ENCODE measurements at regions not wholly inside any gene's neighbourhood (a gene's known extent, or its start where the extent isn't known, plus 50 kb on each side); places are given as distances from the start of the nearest gene placed in this dataset.
"Not testable (repeated sequence)": the region's sequence is repeated elsewhere in the genome, so short reads cannot be mapped to it uniquely, and the experiment has no call there.

- no peaks in the 10 kb centered on the region for H3K9me3 ChIP-seq
- no peaks in the 10 kb centered on the region for H3K27me3 ChIP-seq (replicated peaks; ENCODE audit: control insufficient read depth, insufficient read depth, low read length)
- intact Hi-C loops (cut with micrococcal nuclease; ENCODE audit: unreplicated experiment) = no loop called here
- BruUV-seq (replicated peaks) = no TSS peak
- Mint-ChIP-seq H3K9me3 (ENCODE audit: unreplicated experiment) (no peaks in the 10 kb centered on the region), H3K4me1 (ENCODE audit: low read depth, unreplicated experiment) (no peaks in the 10 kb centered on the region), H3K27ac (ENCODE audit: unreplicated experiment) (no peak overlapping the region), H3K27me3 (ENCODE audit: insufficient read depth, unreplicated experiment) (no peaks in the 10 kb centered on the region), H3K4me3 (ENCODE audit: unreplicated experiment) (no peak overlapping the region), H3K36me3 (ENCODE audit: insufficient read depth, unreplicated experiment) (no peaks in the 10 kb centered on the region)
- TF ChIP-seq, protein P1, sequence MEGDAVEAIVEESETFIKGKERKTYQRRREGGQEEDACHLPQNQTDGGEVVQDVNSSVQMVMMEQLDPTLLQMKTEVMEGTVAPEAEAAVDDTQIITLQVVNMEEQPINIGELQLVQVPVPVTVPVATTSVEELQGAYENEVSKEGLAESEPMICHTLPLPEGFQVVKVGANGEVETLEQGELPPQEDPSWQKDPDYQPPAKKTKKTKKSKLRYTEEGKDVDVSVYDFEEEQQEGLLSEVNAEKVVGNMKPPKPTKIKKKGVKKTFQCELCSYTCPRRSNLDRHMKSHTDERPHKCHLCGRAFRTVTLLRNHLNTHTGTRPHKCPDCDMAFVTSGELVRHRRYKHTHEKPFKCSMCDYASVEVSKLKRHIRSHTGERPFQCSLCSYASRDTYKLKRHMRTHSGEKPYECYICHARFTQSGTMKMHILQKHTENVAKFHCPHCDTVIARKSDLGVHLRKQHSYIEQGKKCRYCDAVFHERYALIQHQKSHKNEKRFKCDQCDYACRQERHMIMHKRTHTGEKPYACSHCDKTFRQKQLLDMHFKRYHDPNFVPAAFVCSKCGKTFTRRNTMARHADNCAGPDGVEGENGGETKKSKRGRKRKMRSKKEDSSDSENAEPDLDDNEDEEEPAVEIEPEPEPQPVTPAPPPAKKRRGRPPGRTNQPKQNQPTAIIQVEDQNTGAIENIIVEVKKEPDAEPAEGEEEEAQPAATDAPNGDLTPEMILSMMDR (IDR thresholded peaks at IDR 0.05; ENCODE audit: insufficient read depth in 1 of 2, low read depth in 1 of 2, low read length in 1 of 2, severe bottlenecking in 1 of 2, unreplicated experiment in 1 of 2) = no peak
- ChIA-PET CTCF (no interaction called here), POLR2A (no interaction called here)
- H3K4me3 ChIP-seq (ENCODE audit: low read depth, low read length) = no peak overlapping the region
- H3K4me1 ChIP-seq = no peaks in the 10 kb centered on the region
- H3K36me3 ChIP-seq (ENCODE audit: control insufficient read depth, insufficient read depth, low read length) = no peaks in the 10 kb centered on the region
- DNase-seq = no peak
Measured at GRCh38 chr6:141513830-141514229, 618.9 kb upstream of the GJE1 start.

DNA sequence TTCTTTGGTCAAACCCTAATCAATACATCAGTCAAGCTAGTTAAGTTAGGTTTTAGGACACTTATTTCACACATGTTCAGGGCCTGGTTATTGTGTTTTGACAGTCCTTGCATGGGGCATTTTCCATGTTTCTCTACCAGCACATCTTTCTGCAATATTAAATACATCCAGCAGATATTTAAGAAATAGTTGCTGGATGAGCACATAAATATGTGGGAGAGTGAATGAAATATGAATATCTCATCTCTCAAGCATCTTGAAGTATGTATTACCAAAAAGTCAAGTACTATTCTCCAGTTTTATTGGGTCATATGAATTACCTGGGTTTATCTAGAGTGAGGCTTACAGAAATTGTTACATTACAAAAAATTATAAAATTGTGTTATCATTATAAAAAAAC lies 621.9 kb upstream of the GJE1 start:
- Mint-ChIP-seq H3K36me3 (ENCODE audit: insufficient read depth, unreplicated experiment) (no peaks in the 10 kb centered on the region), H3K27me3 (ENCODE audit: insufficient read depth, unreplicated experiment) (no peaks in the 10 kb centered on the region), H3K4me1 (ENCODE audit: low read depth, unreplicated experiment) (no peaks in the 10 kb centered on the region), H3K4me3 (ENCODE audit: unreplicated experiment) (no peak overlapping the region), H3K9me3 (ENCODE audit: unreplicated experiment) (peaks cover 10% of the 10 kb centered on the region), H3K27ac (ENCODE audit: unreplicated experiment) (no peak overlapping the region)
- no peaks in the 10 kb centered on the region for H3K36me3 ChIP-seq (ENCODE audit: control insufficient read depth, insufficient read depth, low read length)
- intact Hi-C loops (cut with micrococcal nuclease; ENCODE audit: unreplicated experiment) = no loop called here
- no peaks in the 10 kb centered on the region for H3K27me3 ChIP-seq (replicated peaks; ENCODE audit: control insufficient read depth, insufficient read depth, low read length)
- no peak for DNase-seq
- no peaks in the 10 kb centered on the region for H3K4me1 ChIP-seq
- ChIA-PET CTCF (no interaction called here), POLR2A (no interaction called here)
- H3K9me3 ChIP-seq = no peaks in the 10 kb centered on the region
- H3K4me3 ChIP-seq (ENCODE audit: low read depth, low read length) = no peak overlapping the region
- TF ChIP-seq, protein P1 (IDR thresholded peaks at IDR 0.05; ENCODE audit: insufficient read depth in 1 of 2, low read depth in 1 of 2, low read length in 1 of 2, severe bottlenecking in 1 of 2, unreplicated experiment in 1 of 2) = no peak
- BruUV-seq (replicated peaks) = no TSS peak

- H3K27me3 ChIP-seq (replicated peaks; ENCODE audit: control insufficient read depth, insufficient read depth, low read length); H3K36me3 Mint-ChIP-seq (ENCODE audit: insufficient read depth, unreplicated experiment); BruUV-seq (replicated peaks); DNase-seq; CTCF ChIA-PET; H3K36me3 ChIP-seq (ENCODE audit: control insufficient read depth, insufficient read depth, low read length); H3K4me1 ChIP-seq; H3K27me3 Mint-ChIP-seq (ENCODE audit: insufficient read depth, unreplicated experiment); H3K4me3 ChIP-seq (ENCODE audit: low read depth, low read length); POLR2A ChIA-PET; intact Hi-C loops (cut with micrococcal nuclease; ENCODE audit: unreplicated experiment); H3K4me1 Mint-ChIP-seq (ENCODE audit: low read depth, unreplicated experiment); H3K9me3 ChIP-seq; H3K27ac Mint-ChIP-seq (ENCODE audit: unreplicated experiment); H3K4me3 Mint-ChIP-seq (ENCODE audit: unreplicated experiment): not testable (repeated sequence)
- peaks cover 22% of the 10 kb centered on the region for H3K9me3 Mint-ChIP-seq (ENCODE audit: unreplicated experiment)
Measured at GRCh38 chr6:141506062-141506461, 626.7 kb upstream of the GJE1 start.

DNA sequence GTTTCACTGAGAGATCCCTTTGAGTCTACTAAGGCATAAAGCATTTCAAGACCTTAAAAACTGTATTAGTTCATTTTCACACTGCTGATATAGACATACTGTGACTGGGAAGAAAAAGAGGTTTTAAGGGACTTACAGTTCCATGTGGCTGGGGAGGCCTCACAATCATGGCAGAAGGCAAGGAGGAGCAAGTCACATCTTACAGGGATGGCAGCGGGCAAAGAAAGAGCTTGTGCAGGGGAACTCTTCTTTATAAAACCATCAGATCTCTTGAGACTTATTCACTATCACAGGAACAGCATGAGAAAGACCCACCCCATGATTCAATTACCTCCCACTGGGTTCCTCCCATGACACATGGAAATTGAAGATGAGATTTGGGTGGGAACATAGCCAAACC lies 628.4 kb upstream of the GJE1 start:
- POLR2A ChIA-PET; H3K27ac Mint-ChIP-seq (ENCODE audit: unreplicated experiment); H3K27me3 ChIP-seq (replicated peaks; ENCODE audit: control insufficient read depth, insufficient read depth, low read length); H3K27me3 Mint-ChIP-seq (ENCODE audit: insufficient read depth, unreplicated experiment); H3K4me3 ChIP-seq (ENCODE audit: low read depth, low read length); H3K4me3 Mint-ChIP-seq (ENCODE audit: unreplicated experiment); H3K36me3 ChIP-seq (ENCODE audit: control insufficient read depth, insufficient read depth, low read length); DNase-seq; intact Hi-C loops (cut with micrococcal nuclease; ENCODE audit: unreplicated experiment); H3K4me1 Mint-ChIP-seq (ENCODE audit: low read depth, unreplicated experiment); BruUV-seq (replicated peaks); H3K9me3 ChIP-seq; H3K4me1 ChIP-seq; H3K36me3 Mint-ChIP-seq (ENCODE audit: insufficient read depth, unreplicated experiment); CTCF ChIA-PET: not testable (repeated sequence)
- peaks cover 22% of the 10 kb centered on the region for H3K9me3 Mint-ChIP-seq (ENCODE audit: unreplicated experiment)
